Osteoblast (primary cell): ENCODE measurements at regions not wholly inside any gene's neighbourhood (a gene's known extent, or its start where the extent isn't known, plus 50 kb on each side); places are given as distances from the start of the nearest gene placed in this dataset.
"Not testable (repeated sequence)": the region's sequence is repeated elsewhere in the genome, so short reads cannot be mapped to it uniquely, and the experiment has no call there.

ENCODE experiments used
- DNase-seq: peaks from one replicate; pipeline ENCODE4 v3.0.0; 2011; ENCODE audit warnings: low spot score, mixed read lengths; ENCODE audit not compliant: insufficient read length; ENCODE audit errors: missing footprints
- H2AFZ ChIP-seq: 2 replicates; pipeline ENCODE4 v1.6.0; 2011; ENCODE audit warnings: mild to moderate bottlenecking, low read length
- H3K27ac ChIP-seq: 2 replicates; pipeline ENCODE4 v1.5.1; 2011; ENCODE audit warnings: mild to moderate bottlenecking, low read depth, low read length, moderate library complexity
- H3K27me3 ChIP-seq: 2 replicates; pipeline ENCODE4 v1.6.0; 2012; ENCODE audit warnings: mild to moderate bottlenecking, control low read depth, inconsistent platforms, low read length, moderate library complexity; ENCODE audit not compliant: insufficient read depth
- H3K36me3 ChIP-seq: 2 replicates; pipeline ENCODE4 v1.5.1; 2011; ENCODE audit warnings: mild to moderate bottlenecking, low read length, control low read depth, moderate library complexity; ENCODE audit not compliant: insufficient read depth
- H3K4me1 ChIP-seq: 2 replicates; pipeline ENCODE4 v1.5.1; 2011; ENCODE audit warnings: mild to moderate bottlenecking, low read length, control low read depth, moderate library complexity; ENCODE audit not compliant: insufficient read depth
- H3K4me2 ChIP-seq: 2 replicates; pipeline ENCODE4 v1.6.0; 2011; ENCODE audit warnings: mild to moderate bottlenecking, low read length; ENCODE audit not compliant: insufficient read depth
- H3K4me3 ChIP-seq: fragments of 200-600 bp; sonication (generic); 3 replicates; pipeline ENCODE4 v1.5.1; 2012; ENCODE audit warnings: mild to moderate bottlenecking, low read length, inconsistent platforms; ENCODE audit not compliant: insufficient read depth
- H3K79me2 ChIP-seq: 2 replicates; pipeline ENCODE4 v1.6.0; 2012; ENCODE audit warnings: mild to moderate bottlenecking, low read length, control low read depth, inconsistent platforms; ENCODE audit not compliant: insufficient read depth
- H3K9me3 ChIP-seq: 2 replicates; pipeline ENCODE4 v1.5.1; 2011; ENCODE audit warnings: low read depth, low read length, control low read depth
- H4K20me1 ChIP-seq: 2 replicates; pipeline ENCODE4 v1.6.0; 2012; ENCODE audit warnings: mild to moderate bottlenecking, low read length, control low read depth; ENCODE audit not compliant: insufficient read depth
- CTCF ChIP-seq: IDR thresholded peaks from 2 replicates; pipeline ENCODE4 v1.5.1; 2011; ENCODE audit warnings: mild to moderate bottlenecking, low read depth, low read length, moderate library complexity; ENCODE audit errors: extremely low read depth

DNA sequence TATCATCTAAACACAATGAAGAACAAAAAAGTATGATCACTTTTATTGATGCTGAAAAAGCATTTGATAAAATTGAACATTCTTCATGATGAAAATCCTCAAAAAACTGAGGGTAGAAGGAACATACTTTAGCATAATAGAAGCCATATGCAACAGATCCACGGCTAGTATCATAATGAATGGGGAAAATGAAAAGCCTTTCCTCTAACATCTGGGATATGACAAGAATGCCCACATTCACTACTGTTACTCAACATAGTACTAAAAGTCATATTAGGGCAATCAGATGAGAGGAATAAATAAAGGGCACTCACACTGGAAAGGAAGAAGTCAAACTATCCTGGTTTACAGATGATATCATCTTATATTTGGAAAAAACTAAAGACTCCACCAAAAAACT, 256.6 kb downstream of the RFPL4B start:
- DNase-seq: no peak
- no peaks in the 10 kb centered on the region for H3K27me3 ChIP-seq
- no peaks in the 10 kb centered on the region for H3K79me2 ChIP-seq
- no peaks in the 10 kb centered on the region for H3K9me3 ChIP-seq
- no peak overlapping the region for H3K4me2 ChIP-seq
- H3K4me3 ChIP-seq: no peak overlapping the region
- H4K20me1 ChIP-seq: no peaks in the 10 kb centered on the region
- H3K4me1 ChIP-seq: no peaks in the 10 kb centered on the region
- H3K36me3 ChIP-seq: no peaks in the 10 kb centered on the region
- no peak for TF ChIP-seq CTCF
- H2AFZ ChIP-seq: no peak overlapping the region
- no peak overlapping the region for H3K27ac ChIP-seq

DNA sequence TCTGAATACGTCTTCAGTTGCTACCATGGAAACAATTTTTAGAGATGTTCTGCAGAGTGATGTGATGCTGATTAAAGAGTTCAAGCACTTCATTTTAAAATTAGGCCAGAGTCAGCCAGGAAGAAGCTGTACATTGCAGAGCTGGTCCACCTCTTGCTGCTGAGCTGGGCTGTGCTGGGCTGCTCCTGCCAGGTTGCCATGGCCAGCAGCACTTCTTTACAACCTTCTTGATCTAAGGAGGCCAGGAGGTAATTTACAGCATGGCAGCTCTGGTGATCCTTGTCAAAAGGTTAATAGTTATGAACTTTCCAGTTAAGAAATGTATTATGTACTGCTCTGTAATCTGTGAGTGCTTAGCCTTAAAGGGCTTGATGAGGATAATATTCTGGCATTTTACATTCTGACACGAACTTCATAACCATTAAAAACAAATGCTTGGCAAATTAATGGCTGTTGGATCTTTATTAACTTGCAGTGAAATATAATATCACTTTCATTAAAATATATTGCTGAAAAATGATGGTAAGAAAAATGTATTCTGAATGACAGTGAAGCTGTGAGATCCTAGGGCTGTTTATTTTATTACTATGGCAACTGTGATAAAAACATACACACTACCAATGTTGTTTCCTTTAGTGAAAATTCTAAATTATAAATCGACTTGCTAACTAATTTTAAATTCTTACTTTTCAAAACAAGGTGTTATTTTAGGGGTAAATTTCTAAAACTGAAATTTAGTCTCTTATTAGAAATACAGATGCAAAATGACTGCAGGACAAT, 259.7 kb downstream of the RFPL4B start:
- no peak overlapping the region for H3K4me3 ChIP-seq

GRCh38 chr6:112608925-112609324, 261.8 kb downstream of the RFPL4B start:
- not testable (repeated sequence) for DNase-seq, H3K9me3 ChIP-seq, H3K27ac ChIP-seq, H3K4me2 ChIP-seq, H4K20me1 ChIP-seq, H3K4me1 ChIP-seq, H2AFZ ChIP-seq, H3K27me3 ChIP-seq, H3K79me2 ChIP-seq, H3K36me3 ChIP-seq, H3K4me3 ChIP-seq

More for the DNA sequence above, 259.7 kb downstream of the RFPL4B start:
- TF ChIP-seq CTCF: no peak
- H4K20me1 ChIP-seq: no peaks in the 10 kb centered on the region
- H3K27me3 ChIP-seq: no peaks in the 10 kb centered on the region
- H2AFZ ChIP-seq: no peak overlapping the region
- H3K79me2 ChIP-seq: no peaks in the 10 kb centered on the region
- H3K36me3 ChIP-seq: no peaks in the 10 kb centered on the region
- H3K4me1 ChIP-seq: no peaks in the 10 kb centered on the region
- H3K9me3 ChIP-seq: no peaks in the 10 kb centered on the region
- no peak for DNase-seq
- no peak overlapping the region for H3K27ac ChIP-seq
- H3K4me2 ChIP-seq: no peak overlapping the region

DNA sequence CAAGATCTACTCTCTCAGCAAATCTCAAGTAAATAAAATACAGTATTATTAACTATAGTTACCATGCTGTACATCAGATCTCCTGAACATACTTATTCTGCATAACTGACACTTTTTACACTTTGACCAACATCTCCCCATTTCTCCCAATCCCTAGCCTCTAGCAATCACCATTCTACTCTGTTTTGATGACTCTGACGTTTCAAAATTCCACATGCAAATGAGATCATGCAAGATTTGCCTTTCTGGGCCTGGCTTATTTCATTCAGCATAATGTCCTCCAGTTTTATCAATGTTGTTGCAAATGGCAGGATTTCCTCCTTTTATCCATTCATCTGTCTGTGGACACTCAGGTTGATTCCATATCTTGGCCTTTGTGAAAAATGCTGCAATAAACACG, 266.3 kb downstream of the RFPL4B start:
- Histone ChIP-seq H3K79me2 (no peaks in the 10 kb centered on the region), H3K4me3 (no peak overlapping the region), H3K9me3 (no peaks in the 10 kb centered on the region), H3K4me1 (no peaks in the 10 kb centered on the region), H3K27me3 (no peaks in the 10 kb centered on the region), H2AFZ (no peak overlapping the region), H3K4me2 (no peak overlapping the region), H3K27ac (no peak overlapping the region), H3K36me3 (no peaks in the 10 kb centered on the region), H4K20me1 (no peaks in the 10 kb centered on the region)
- TF ChIP-seq CTCF: no peak
- DNase-seq: no peak
